HCT116 (cell line): ENCODE measurements at regions not wholly inside any gene's neighbourhood (a gene's known extent, or its start where the extent isn't known, plus 50 kb on each side); places are given as distances from the start of the nearest gene placed in this dataset.

Experiments used
- ATAC-seq: fragments of 200-7000 bp; cut with Tn5 transposase; 2 replicates; pipeline ENCODE4 v1.9.1; 2020; ENCODE audit warnings: mild to moderate bottlenecking, moderate library complexity
- BruUV-seq: library from RNA; stranded (reverse); fragments of 400-500 nt; replicated peaks from 2 replicates; lab custom pipeline; 2021; lab: Mats Ljungman, UMichigan
- CTCF ChIA-PET: fragments of 300-600 bp; sonication (Branson Sonifier 250); formaldehyde crosslinking; loops from one replicate; lab custom pipeline; 2021; ENCODE audit warnings: antibody characterized with exemption; lab: Charles Lee
- POLR2A ChIA-PET: fragments of 300-600, 350-600 bp; sonication (Branson Sonifier 250); formaldehyde crosslinking; loops from one replicate; lab custom pipeline; 2021; ENCODE audit warnings: antibody characterized with exemption; lab: Charles Lee
- RAD21 ChIA-PET, 2 experiments: fragments of 300-600 bp; sonication (Branson Sonifier 250); formaldehyde crosslinking; loops; one replicate each; lab custom pipeline; 2023; ENCODE audit warnings: low total read pairs in 2 of 2; ENCODE audit not compliant: uncharacterized antibody in 2 of 2, unreplicated experiment in 2 of 2, low non-redundant PET in 1 of 2; lab: Charles Lee
- DNase-seq: peaks from one replicate; pipeline ENCODE4 v3.0.0-alpha.2; 2010; ENCODE audit warnings: low read depth, low spot score
- H2AFZ ChIP-seq: fragments of 200-600 bp; shearing (Covaris generic), sonication (generic); 2 replicates; pipeline ENCODE4 v1.6.1; 2017; ENCODE audit warnings: low read depth, mixed run types, mixed read lengths, antibody characterized with exemption, low read length; ENCODE audit not compliant: poor library complexity, severe bottlenecking
- H3K27ac ChIP-seq: 2 replicates; pipeline ENCODE4 v1.5.1; 2012; ENCODE audit warnings: low read depth, low read length
- H3K27me3 ChIP-seq: fragments of 200-600 bp; sonication (generic); 2 replicates; pipeline ENCODE4 v1.6.1; 2016; ENCODE audit warnings: mixed run types, low read length, mixed read lengths; ENCODE audit not compliant: insufficient read depth
- H3K36me3 ChIP-seq, 2 experiments: fragments of 200-500 bp in 1 of 2; fragments of 200-600 bp in 1 of 2; sonication (Bioruptor generic) in 1 of 2; sonication (generic) in 1 of 2; 2 replicates each; pipeline versions ENCODE4 v1.5.1 to v1.6.1; 2014 to 2016; ENCODE audit warnings: low read length in 2 of 2, inconsistent platforms in 1 of 2, mixed read lengths in 1 of 2, mixed run types in 1 of 2; ENCODE audit not compliant: insufficient read depth in 2 of 2, control insufficient read depth in 1 of 2
- H3K4me1 ChIP-seq, 2 experiments: fragments of 200-600 bp in 1 of 2; sonication (generic) in 1 of 2; 2 replicates each; pipeline versions ENCODE4 v1.5.1 to v1.6.1; 2012 to 2017; ENCODE audit warnings: low read length in 2 of 2, inconsistent platforms in 1 of 2, mild to moderate bottlenecking in 1 of 2, mixed read lengths in 1 of 2, mixed run types in 1 of 2, moderate library complexity in 1 of 2; ENCODE audit not compliant: insufficient read depth in 2 of 2, control insufficient read depth in 1 of 2
- H3K4me2 ChIP-seq: fragments of 200-600 bp; sonication (generic); 2 replicates; pipeline ENCODE4 v1.6.1; 2017; ENCODE audit warnings: mixed run types, low read length, mixed read lengths
- H3K4me3 ChIP-seq, 2 experiments: fragments of 200-600 bp in 1 of 2; sonication (generic) in 1 of 2; replicated peaks in 1 of 2; 2 replicates each; pipeline ENCODE4 v1.5.1; 2011 to 2016; ENCODE audit warnings: low read length in 2 of 2, control low read depth in 1 of 2, low read depth in 1 of 2, mild to moderate bottlenecking in 1 of 2, mixed read lengths in 1 of 2, mixed run types in 1 of 2
- H3K79me2 ChIP-seq: fragments of 200-600 bp; sonication (generic); 2 replicates; pipeline ENCODE4 v1.6.1; 2017; ENCODE audit warnings: mild to moderate bottlenecking, mixed run types, low read length, moderate library complexity, mixed read lengths; ENCODE audit not compliant: insufficient read depth
- H3K9ac ChIP-seq: fragments of 200-600 bp; sonication (generic); 2 replicates; pipeline ENCODE4 v1.6.1; 2016; ENCODE audit warnings: low read length, mixed read lengths
- H3K9me2 ChIP-seq: fragments of 200-600 bp; sonication (generic), shearing (Covaris generic); 2 replicates; pipeline ENCODE4 v1.6.1; 2017; ENCODE audit warnings: mixed run types, mild to moderate bottlenecking, moderate library complexity; ENCODE audit not compliant: insufficient read depth
- H3K9me3 ChIP-seq, 2 experiments: fragments of 200-500 bp in 1 of 2; fragments of 200-600 bp in 1 of 2; sonication (Bioruptor generic) in 1 of 2; sonication (generic) in 1 of 2; 2 replicates each; pipeline ENCODE4 v1.6.1; 2014 to 2017; ENCODE audit warnings: low read length in 2 of 2, mixed read lengths in 2 of 2, inconsistent platforms in 1 of 2, low read depth in 1 of 2, mild to moderate bottlenecking in 1 of 2, mixed run types in 1 of 2, moderate library complexity in 1 of 2; ENCODE audit not compliant: control insufficient read depth in 1 of 2, insufficient read depth in 1 of 2
- H4K20me1 ChIP-seq: fragments of 200-600 bp; sonication (generic), shearing (Covaris generic); 2 replicates; pipeline ENCODE4 v1.6.1; 2017; ENCODE audit warnings: mixed run types, mild to moderate bottlenecking, moderate library complexity; ENCODE audit not compliant: insufficient read depth
- CBX3 ChIP-seq: IDR thresholded peaks from 2 replicates; pipeline ENCODE4 v1.6.1; 2012; ENCODE audit warnings: low read depth
- CEBPB ChIP-seq: IDR thresholded peaks from 2 replicates; pipeline ENCODE4 v1.6.1; 2012; ENCODE audit warnings: low read depth
- EGR1 ChIP-seq: IDR thresholded peaks from 2 replicates; pipeline ENCODE4 v1.6.1; 2012; ENCODE audit warnings: low read depth
- ELF1 ChIP-seq: IDR thresholded peaks from 2 replicates; pipeline ENCODE4 v1.6.1; 2012; ENCODE audit warnings: low read depth, borderline replicate concordance
- EZH2 ChIP-seq: fragments of 200-600 bp; sonication (generic); IDR thresholded peaks from 2 replicates; pipeline ENCODE4 v1.6.1; 2017; ENCODE audit warnings: antibody characterized with exemption, mixed run types
- EZH2phosphoT487 ChIP-seq: fragments of 200-600 bp; IDR thresholded peaks from 2 replicates; pipeline ENCODE4 v1.6.1; 2018; ENCODE audit warnings: antibody characterized with exemption, borderline replicate concordance
- FOSL1 ChIP-seq: IDR thresholded peaks from 2 replicates; pipeline ENCODE4 v1.6.1; 2012; ENCODE audit warnings: low read depth
- JUND ChIP-seq: IDR thresholded peaks from 2 replicates; pipeline ENCODE4 v1.6.1; 2012
- MAX ChIP-seq: IDR thresholded peaks from 2 replicates; pipeline ENCODE4 v1.6.1; 2012
- POLR2A ChIP-seq: IDR thresholded peaks from 2 replicates; pipeline ENCODE4 v1.7.0; 2011; ENCODE audit warnings: borderline replicate concordance; ENCODE audit not compliant: insufficient read depth, insufficient read length; ENCODE audit errors: extremely low read depth
- POLR2AphosphoS5 ChIP-seq: IDR thresholded peaks from 2 replicates; pipeline ENCODE4 v1.6.1; 2011; ENCODE audit warnings: mild to moderate bottlenecking, low read depth, low read length, moderate library complexity
- RAD21 ChIP-seq: IDR thresholded peaks from 2 replicates; pipeline ENCODE4 v1.6.1; 2012; ENCODE audit warnings: low read depth, mild to moderate bottlenecking
- REST ChIP-seq: IDR thresholded peaks from 2 replicates; pipeline ENCODE4 v1.6.1; 2012; ENCODE audit warnings: low read depth
- SIN3A ChIP-seq: IDR thresholded peaks from 2 replicates; pipeline ENCODE4 v1.6.1; 2012; ENCODE audit warnings: low read depth
- SP1 ChIP-seq: IDR thresholded peaks from 2 replicates; pipeline ENCODE4 v1.6.1; 2012; ENCODE audit warnings: low read depth
- SRF ChIP-seq: IDR thresholded peaks from 2 replicates; pipeline ENCODE4 v1.6.1; 2012; ENCODE audit warnings: low read depth
- TCF7L2 ChIP-seq: IDR thresholded peaks from 2 replicates; pipeline ENCODE4 v1.7.0; 2011; ENCODE audit warnings: borderline replicate concordance, inconsistent platforms; ENCODE audit not compliant: insufficient read depth, insufficient read length; ENCODE audit errors: extremely low read depth
- ZBTB33 ChIP-seq: IDR thresholded peaks from 2 replicates; pipeline ENCODE4 v1.6.1; 2011; ENCODE audit warnings: mild to moderate bottlenecking, low read length, moderate library complexity; ENCODE audit not compliant: insufficient replicate concordance; ENCODE audit errors: extremely low read depth
- ZFX ChIP-seq: fragments of 450-650 bp; IDR thresholded peaks from 2 replicates; pipeline ENCODE4 v1.6.1; 2017
- ZNF274 ChIP-seq: fragments of 200-500 bp; sonication (Bioruptor generic); IDR thresholded peaks from 2 replicates; pipeline ENCODE4 v1.6.1; 2014; ENCODE audit warnings: mild to moderate bottlenecking, low read depth, low read length, inconsistent platforms
- intact Hi-C: fragments of 100-400 bp; cut with micrococcal nuclease; formaldehyde crosslinking; loops from 2 replicates; pipeline ENCODE4 v1.10.0; 2022

GRCh38 chr2:54370405-54371104 lies 85.6 kb upstream of the SPTBN1 start:
- intact Hi-C loops = no loop called here
- POLR2A ChIA-PET = no interaction called here

More at GRCh38 chr2:54370405-54371104, 85.6 kb upstream of the SPTBN1 start:
- Histone ChIP-seq H3K36me3 (no peaks in the 10 kb centered on the region), H3K27ac (no peak overlapping the region), H3K9ac (no peak overlapping the region), H3K79me2 (no peaks in the 10 kb centered on the region), H4K20me1 (no peaks in the 10 kb centered on the region), H3K4me2 (no peak overlapping the region), H3K27me3 (no peaks in the 10 kb centered on the region), H3K9me3 (peaks cover 0 to 14% of the 10 kb centered on the region in 2 experiments; a peak in 2 of 4 replicates), H3K4me1 (no peaks in the 10 kb centered on the region), H2AFZ (no peak overlapping the region), H3K4me3 (no peak overlapping the region), H3K9me2 (no peaks in the 10 kb centered on the region)
- ChIA-PET RAD21 (no interaction called here), CTCF (no interaction called here)
- no peak for TF ChIP-seq EGR1
- TF ChIP-seq RAD21 = no peak
- TF ChIP-seq CBX3 = no peak
- TF ChIP-seq ZBTB33 = no peak
- no peak for TF ChIP-seq POLR2AphosphoS5
- no peak for TF ChIP-seq ELF1
- no peak for TF ChIP-seq JUND
- TF ChIP-seq CEBPB = no peak
- TF ChIP-seq SRF = no peak
- no peak for TF ChIP-seq ZFX
- no peak for TF ChIP-seq ZNF274
- TF ChIP-seq POLR2A = no peak
- no peak for TF ChIP-seq EZH2phosphoT487
- TF ChIP-seq TCF7L2 = no peak
- TF ChIP-seq MAX = no peak
- TF ChIP-seq EZH2 = no peak
- no peak for TF ChIP-seq REST
- no peak for TF ChIP-seq SP1
- no peak for TF ChIP-seq SIN3A
- no peak for TF ChIP-seq FOSL1
- BruUV-seq = no TSS peak
- ATAC-seq (no peak), DNase-seq (no peak)
